ENCODE measurements at regions not wholly inside any gene's neighbourhood (a gene's known extent, or its start where the extent isn't known, plus 50 kb on each side); places are given as distances from the start of the nearest gene placed in this dataset.

DNA sequence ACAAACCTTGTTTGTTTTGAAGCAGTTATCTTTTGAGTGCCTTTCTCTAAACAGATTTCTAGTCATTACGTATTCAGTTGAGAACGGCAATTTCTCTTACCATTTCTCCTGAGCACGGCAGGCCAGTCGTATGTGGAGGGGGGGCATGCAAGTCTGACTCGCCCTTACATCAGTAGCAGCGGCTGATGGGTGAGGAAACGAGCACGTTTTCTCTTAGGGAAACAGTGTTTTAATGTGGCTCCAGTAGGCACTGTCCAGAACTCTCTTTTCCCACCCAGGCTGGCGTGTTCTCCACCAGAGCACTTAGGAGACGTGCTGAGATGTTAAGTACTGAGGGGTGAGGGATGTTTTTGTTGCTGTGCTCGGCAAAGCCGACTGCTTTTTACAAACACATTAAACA is 240.5 kb downstream of the STIM2 start:
- DNase-seq (no peak), ATAC-seq (no peak)
- intact Hi-C loops (cut with DNase I): no loop called here

DNA sequence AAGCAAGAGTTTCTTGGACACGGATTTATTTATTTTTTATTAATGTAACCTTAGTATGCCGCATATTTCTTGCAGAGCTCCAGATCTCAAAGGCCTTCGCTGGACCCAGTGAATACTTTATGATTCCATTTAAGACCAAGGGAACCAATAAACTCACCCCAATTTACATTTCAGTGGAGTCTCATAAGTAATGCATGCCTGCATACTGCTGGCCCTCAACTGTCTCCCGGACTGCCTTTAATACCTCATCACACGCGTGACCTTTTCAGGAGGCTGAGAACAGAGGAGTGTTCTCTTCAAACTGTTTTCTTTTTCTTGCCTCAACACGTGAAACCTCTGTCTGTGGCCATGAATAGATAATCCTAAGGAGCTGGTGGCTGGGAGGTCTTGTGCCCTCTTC is 240.9 kb downstream of the STIM2 start:
- Histone ChIP-seq H3K4me3 (no peak overlapping the region), H3K9me3 (no peaks in the 10 kb centered on the region), H3K36me3 (no peaks in the 10 kb centered on the region), H3K27me3 (no peaks in the 10 kb centered on the region), H3K27ac (no peak overlapping the region), H3K4me1 (no peaks in the 10 kb centered on the region)
- WGBS, 2 donors: 75 to 77% methylated on average over 7 of the region's 7 CpGs
- intact Hi-C loops (cut with DNase I): no loop called here
- TF ChIP-seq, protein P1, sequence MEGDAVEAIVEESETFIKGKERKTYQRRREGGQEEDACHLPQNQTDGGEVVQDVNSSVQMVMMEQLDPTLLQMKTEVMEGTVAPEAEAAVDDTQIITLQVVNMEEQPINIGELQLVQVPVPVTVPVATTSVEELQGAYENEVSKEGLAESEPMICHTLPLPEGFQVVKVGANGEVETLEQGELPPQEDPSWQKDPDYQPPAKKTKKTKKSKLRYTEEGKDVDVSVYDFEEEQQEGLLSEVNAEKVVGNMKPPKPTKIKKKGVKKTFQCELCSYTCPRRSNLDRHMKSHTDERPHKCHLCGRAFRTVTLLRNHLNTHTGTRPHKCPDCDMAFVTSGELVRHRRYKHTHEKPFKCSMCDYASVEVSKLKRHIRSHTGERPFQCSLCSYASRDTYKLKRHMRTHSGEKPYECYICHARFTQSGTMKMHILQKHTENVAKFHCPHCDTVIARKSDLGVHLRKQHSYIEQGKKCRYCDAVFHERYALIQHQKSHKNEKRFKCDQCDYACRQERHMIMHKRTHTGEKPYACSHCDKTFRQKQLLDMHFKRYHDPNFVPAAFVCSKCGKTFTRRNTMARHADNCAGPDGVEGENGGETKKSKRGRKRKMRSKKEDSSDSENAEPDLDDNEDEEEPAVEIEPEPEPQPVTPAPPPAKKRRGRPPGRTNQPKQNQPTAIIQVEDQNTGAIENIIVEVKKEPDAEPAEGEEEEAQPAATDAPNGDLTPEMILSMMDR (IDR thresholded peaks at IDR 0.05): no peak
- DNase-seq (no peak), ATAC-seq (no peak), FAIRE-seq (no peak)

More for the DNA sequence above, 240.5 kb downstream of the STIM2 start:
- FAIRE-seq: no peak
- Histone ChIP-seq H3K4me3 (no peak overlapping the region), H3K9me3 (no peaks in the 10 kb centered on the region), H3K4me1 (no peaks in the 10 kb centered on the region), H3K27me3 (no peaks in the 10 kb centered on the region), H3K27ac (no peak overlapping the region), H3K36me3 (no peaks in the 10 kb centered on the region)
- TF ChIP-seq, protein P1 (IDR thresholded peaks at IDR 0.05): no peak
- 47 to 48% methylated on average over 12 of the region's 12 CpGs for WGBS, 2 donors

DNA sequence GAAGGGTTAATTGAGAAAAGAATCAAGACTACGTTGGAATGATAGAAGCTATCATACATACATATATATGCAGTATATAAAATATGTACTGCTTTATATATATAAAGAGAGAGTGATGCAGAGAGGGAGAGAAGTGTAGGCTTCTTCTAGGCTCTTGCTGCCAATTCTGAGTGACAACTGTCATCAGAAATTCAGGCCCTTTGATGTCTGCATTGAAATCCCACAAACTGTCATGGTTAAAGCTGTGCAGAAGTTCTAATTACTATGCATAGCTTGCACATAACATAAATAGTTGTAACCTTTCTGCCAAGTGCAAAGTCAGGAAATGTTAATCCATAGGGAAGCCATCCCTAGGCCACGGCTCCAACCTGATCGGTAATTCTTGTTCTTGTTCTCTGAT is 251.0 kb downstream of the STIM2 start:
- Histone ChIP-seq H3K4me3 (no peak overlapping the region), H3K4me1 (no peaks in the 10 kb centered on the region), H3K27ac (no peak overlapping the region), H3K27me3 (no peaks in the 10 kb centered on the region), H3K9me3 (no peaks in the 10 kb centered on the region), H3K36me3 (no peaks in the 10 kb centered on the region)
- ATAC-seq (no peak), DNase-seq (no peak), FAIRE-seq (no peak)
- WGBS, 2 donors: 70 to 71% methylated on average over 3 of the region's 3 CpGs
- intact Hi-C loops (cut with DNase I): no loop called here
- TF ChIP-seq, protein P1 (IDR thresholded peaks at IDR 0.05): no peak

DNA sequence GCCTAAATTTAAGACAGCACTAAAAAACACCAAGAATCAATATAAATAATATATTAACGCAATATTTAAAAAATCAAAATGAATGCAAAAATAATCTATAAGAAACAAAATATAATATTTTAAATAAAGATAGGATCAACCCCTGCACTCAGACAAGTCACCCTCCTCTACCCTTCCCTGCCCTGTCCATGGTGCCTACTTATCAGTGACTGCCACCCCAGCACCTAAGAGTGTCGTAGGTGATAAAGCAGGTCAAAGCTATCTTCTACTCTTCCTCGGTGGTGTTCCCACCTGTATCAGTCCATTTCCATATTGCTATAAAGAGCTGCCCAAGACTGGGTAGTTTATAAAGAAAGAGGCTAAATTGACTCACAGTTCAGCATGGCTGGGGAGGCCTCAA is 251.9 kb downstream of the STIM2 start:
- Histone ChIP-seq H3K27me3 (no peaks in the 10 kb centered on the region), H3K4me3 (no peak overlapping the region), H3K27ac (no peak overlapping the region), H3K36me3 (no peaks in the 10 kb centered on the region), H3K4me1 (no peaks in the 10 kb centered on the region), H3K9me3 (no peaks in the 10 kb centered on the region)
- no peak for ATAC-seq
- TF ChIP-seq, protein P1 (IDR thresholded peaks at IDR 0.05): no peak
- intact Hi-C loops (cut with DNase I): no loop called here
- WGBS, 2 donors: 73 to 81% methylated on average over 3 of the region's 3 CpGs
- no peak for DNase-seq
- FAIRE-seq: no peak

DNA sequence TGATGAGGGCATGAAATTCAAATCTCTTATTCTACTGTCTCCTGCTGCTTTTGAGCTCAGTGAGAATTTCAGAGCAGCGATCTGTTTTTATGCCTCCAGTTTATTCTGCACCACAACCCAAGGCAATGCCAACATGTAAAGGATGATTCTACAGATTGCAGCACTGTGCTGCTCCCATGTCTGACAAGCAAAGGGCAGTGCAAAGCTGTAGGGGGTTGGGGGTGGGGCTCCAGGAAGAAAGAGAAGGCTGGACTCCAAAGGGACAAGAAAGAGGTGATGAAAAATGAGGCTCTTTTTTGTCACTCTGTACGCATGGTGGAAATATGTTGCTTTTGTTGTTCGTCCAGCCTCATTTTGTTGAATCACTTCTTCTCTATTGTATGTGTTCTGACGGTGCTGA is 254.6 kb downstream of the STIM2 start:
- WGBS, 2 donors: 63 to 76% methylated on average over 4 of the region's 4 CpGs
- Histone ChIP-seq H3K36me3 (no peaks in the 10 kb centered on the region), H3K27ac (no peak overlapping the region), H3K4me1 (no peaks in the 10 kb centered on the region), H3K4me3 (no peak overlapping the region), H3K9me3 (no peaks in the 10 kb centered on the region), H3K27me3 (no peaks in the 10 kb centered on the region)
- TF ChIP-seq, protein P1 (IDR thresholded peaks at IDR 0.05): no peak
- ATAC-seq: no peak
- no peak for DNase-seq
- intact Hi-C loops (cut with DNase I): no loop called here
- FAIRE-seq: no peak
